Anterior cingulate cortex (tissue), 58 donors: ENCODE measurements at regions not wholly inside any gene's neighbourhood (a gene's known extent, or its start where the extent isn't known, plus 50 kb on each side); places are given as distances from the start of the nearest gene placed in this dataset.

Source experiments
- DNase-seq, 58 donors: peaks; one replicate each; lab custom pipeline; 2025; lab: John Stamatoyannopoulos, UW

GRCh38 chr2:88832311-88832991 lies 141.0 kb downstream of the RPIA start:
- DNase-seq = no peak

GRCh38 chr2:88832992-88833389 lies 141.5 kb downstream of the RPIA start:
- no peak for DNase-seq

GRCh38 chr2:88834376-88834775 lies 142.9 kb downstream of the RPIA start:
- DNase-seq = no peak

GRCh38 chr2:88834866-88835265 lies 143.4 kb downstream of the RPIA start:
- DNase-seq = no peak

GRCh38 chr2:88835726-88836125 lies 144.3 kb downstream of the RPIA start:
- DNase-seq = no peak

DNA sequence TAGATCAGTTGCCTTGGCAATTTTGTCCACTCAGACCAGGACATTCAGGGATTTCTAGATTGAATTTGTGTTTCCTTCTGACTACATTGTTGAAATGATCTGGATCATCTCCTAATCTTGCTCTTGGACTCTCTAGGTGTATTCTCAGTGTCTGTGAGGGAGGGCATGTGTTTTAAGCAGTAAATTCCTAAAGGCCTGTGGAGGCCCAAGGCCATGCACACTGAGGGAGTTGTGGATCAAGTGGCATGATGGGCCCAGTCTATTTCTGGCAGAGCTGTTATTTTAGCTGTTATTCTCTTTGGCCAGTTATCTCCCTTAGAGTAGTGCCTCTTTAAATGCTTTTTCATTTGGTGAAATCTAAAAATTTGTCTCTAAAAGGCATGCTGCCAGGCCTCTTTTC lies 144.9 kb downstream of the RPIA start:
- no peak for DNase-seq

DNA sequence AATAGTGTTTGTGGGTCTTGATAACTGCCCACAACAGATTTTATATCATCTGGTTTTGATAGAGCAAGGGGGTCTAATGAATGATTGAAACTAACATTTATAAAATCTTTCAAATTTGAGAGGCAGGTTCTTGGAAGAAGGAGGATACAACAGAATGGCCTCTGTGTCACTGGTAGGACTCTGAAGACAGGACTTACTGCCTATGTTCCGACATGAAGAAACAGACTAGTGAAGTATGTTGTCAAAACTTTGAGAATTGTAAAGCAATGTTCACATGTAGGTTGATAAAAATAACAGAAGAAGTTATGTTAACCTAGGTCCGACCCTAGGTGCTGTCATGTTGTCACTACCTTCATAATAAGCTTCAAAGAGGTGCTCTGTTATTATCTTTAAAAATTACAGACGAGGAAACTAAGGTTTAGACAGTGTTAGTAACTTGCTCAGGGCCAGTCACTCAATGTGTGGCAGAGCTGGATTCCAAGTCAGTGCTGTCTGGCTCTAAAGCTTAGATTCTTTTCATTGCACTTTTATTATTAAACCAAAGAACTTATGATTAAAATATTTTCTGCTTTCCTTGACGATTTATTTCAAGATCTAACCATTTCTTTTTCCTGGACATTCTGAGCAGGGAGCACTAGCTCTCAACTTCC lies 146.2 kb downstream of the RPIA start:
- no peak for DNase-seq

GRCh38 chr2:88838165-88838635 lies 146.7 kb downstream of the RPIA start:
- no peak for DNase-seq

- no peak for DNase-seq
Observed at GRCh38 chr2:88841224-88841929, 149.9 kb downstream of the RPIA start.

- DNase-seq = no peak
Observed at GRCh38 chr2:88842656-88843460, 151.4 kb downstream of the RPIA start.

DNA sequence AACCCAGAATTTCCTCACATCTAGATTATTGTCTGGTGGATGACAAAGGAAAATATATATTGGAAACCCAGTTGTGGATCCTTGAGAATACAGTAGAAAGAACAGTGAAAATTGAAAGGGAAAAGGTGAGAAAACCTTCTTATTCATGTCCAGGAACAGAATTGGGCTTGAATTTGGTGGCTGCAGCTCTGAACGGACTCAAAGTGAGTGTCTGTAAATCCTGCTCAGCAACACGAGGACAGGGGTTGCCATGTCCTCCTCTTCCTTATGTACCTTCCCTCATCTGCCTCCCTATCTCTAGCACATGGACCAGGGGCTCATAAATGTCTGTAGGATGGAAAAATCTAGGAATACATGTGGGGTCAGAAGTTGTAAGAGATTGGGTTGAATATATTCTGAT lies 152.2 kb downstream of the RPIA start:
- no peak for DNase-seq

DNA sequence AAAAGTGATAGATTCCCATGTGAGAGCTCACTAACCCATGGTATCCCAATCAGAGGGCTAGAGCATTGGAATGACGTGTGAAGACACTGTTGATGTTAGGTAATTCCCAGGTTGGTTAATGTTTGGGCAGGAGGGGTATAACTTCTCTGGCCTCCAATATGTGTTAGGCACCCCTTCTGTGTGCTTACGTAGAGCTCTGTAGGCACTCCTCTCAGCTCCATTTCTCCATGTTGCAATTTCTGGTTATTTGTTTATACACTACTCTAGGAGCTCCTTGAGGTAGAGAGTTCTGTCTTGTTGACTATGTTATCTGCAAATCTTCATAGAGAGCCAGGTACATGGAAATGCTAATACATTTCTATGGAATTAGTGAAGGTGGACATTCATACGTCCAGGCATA lies 153.5 kb downstream of the RPIA start:
- no peak for DNase-seq

GRCh38 chr2:88845772-88846661 lies 154.5 kb downstream of the RPIA start:
- no peak for DNase-seq

DNA sequence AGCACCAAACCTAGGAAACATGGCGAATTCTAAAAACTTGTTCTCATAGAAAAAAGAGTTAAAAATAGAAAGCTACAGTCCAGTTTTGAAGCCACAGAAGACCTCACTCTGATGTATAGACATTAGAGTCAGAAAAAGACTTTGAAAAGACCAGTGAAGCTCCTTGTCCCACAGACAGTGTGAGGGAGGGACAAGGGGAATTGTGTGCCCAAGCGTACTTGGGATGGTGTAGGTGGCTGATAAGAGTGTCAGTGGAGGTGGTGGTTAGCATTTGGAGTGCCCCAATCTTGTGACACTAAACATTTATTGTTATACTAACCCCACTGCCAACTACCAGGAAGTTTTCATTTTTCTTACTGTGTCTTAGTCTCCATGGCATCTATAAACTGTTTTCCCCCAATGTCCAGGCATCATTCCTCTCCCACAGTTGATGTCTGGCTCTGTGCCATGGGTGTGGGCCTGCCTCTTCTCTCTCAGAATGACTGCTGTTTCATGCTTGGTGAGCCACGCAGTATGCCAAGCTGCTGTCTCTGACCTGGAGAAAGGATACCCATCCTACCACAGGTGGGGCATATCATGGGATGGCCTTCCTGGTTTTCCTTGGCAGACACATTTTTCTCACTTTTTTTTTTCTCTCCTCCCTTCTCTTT lies 161.4 kb downstream of the RPIA start:
- DNase-seq = no peak

GRCh38 chr2:88853403-88853790 lies 161.9 kb downstream of the RPIA start:
- DNase-seq = no peak

GRCh38 chr2:88854528-88854927 lies 163.1 kb downstream of the RPIA start:
- no peak for DNase-seq

DNA sequence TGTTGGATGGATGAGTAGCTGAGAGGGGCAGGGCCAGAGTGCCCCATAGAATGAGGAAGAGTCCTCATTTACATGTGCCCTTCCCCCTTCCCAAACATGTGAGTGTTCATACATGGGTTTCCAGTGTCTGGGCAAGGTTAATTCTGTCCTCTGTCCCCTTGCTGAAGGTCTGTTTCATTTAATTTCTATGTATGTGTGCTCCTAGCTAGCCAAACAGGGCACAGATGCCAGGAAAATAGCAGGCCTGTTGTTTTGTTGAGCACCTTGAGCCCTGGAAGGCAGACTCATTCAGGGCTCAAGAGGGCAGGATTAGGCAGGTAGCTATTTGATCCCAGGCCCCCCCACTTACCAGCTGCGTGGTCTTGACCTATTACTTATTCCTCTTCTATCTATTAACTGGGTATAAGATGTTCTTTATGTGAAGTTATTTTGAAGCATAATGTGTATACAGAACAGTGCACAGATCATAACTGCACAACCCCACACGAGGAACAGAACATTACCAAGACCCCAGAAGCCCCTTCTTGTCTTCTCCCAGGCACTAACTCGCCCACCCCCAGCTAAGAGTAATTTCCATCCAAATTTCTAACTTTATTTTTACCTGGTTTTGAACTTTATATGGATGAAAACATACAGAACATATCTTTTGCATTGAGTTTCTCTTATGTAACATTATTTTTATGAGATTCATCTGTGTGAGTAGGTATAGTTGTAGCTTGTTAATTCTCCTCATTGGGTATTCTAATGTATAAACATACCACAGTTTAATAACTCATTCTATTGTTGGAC lies 164.3 kb downstream of the RPIA start:
- no peak for DNase-seq

GRCh38 chr2:88856409-88857135 lies 165.1 kb downstream of the RPIA start:
- no peak for DNase-seq
